ENCODE measurements at regions not wholly inside any gene's neighbourhood (a gene's known extent, or its start where the extent isn't known, plus 50 kb on each side); places are given as distances from the start of the nearest gene placed in this dataset.
"Not testable (repeated sequence)": the region's sequence is repeated elsewhere in the genome, so short reads cannot be mapped to it uniquely, and the experiment has no call there.

GRCh38 chr6:67825201-67825895, 809.7 kb upstream of the ADGRB3 start:
- FAIRE-seq: no peak

GRCh38 chr6:67818322-67818721, 816.8 kb upstream of the ADGRB3 start:
- no peak for FAIRE-seq

- no peak for FAIRE-seq
Observed at GRCh38 chr6:67815623-67816022, 819.5 kb upstream of the ADGRB3 start.

GRCh38 chr6:67814262-67814661, 820.8 kb upstream of the ADGRB3 start:
- no peak for FAIRE-seq

GRCh38 chr6:67812693-67813092, 822.4 kb upstream of the ADGRB3 start:
- no peak for FAIRE-seq

- FAIRE-seq: no peak
Observed at GRCh38 chr6:67812125-67812524, 823.0 kb upstream of the ADGRB3 start.

- FAIRE-seq: peak; percentile 32
Observed at GRCh38 chr6:67811239-67812037, 823.6 kb upstream of the ADGRB3 start.

- not testable (repeated sequence) for FAIRE-seq
Observed at GRCh38 chr6:67804808-67805207, 830.3 kb upstream of the ADGRB3 start.

- no peak for FAIRE-seq
Observed at GRCh38 chr6:67802771-67803170, 832.3 kb upstream of the ADGRB3 start.

- no peak for FAIRE-seq
Observed at GRCh38 chr6:67792996-67793395, 842.1 kb upstream of the ADGRB3 start.

GRCh38 chr6:67790569-67790968, 844.5 kb upstream of the ADGRB3 start:
- FAIRE-seq: no peak

- FAIRE-seq: peak; percentile 92
Observed at GRCh38 chr6:67787119-67787518, 848.0 kb upstream of the ADGRB3 start.

- no peak for FAIRE-seq
Observed at GRCh38 chr6:67779876-67780275, 855.2 kb upstream of the ADGRB3 start.

- FAIRE-seq: no peak
Observed at GRCh38 chr6:67775333-67775732, 859.7 kb upstream of the ADGRB3 start.

GRCh38 chr6:67768972-67769371, 866.1 kb upstream of the ADGRB3 start:
- FAIRE-seq: no peak

- not testable (repeated sequence) for FAIRE-seq
Observed at GRCh38 chr6:67767046-67767822, 867.8 kb upstream of the ADGRB3 start.

- no peak for FAIRE-seq
Observed at GRCh38 chr6:67766057-67766456, 869.0 kb upstream of the ADGRB3 start.

- FAIRE-seq: no peak
Observed at GRCh38 chr6:67759001-67759400, 876.1 kb upstream of the ADGRB3 start.

GRCh38 chr6:67757465-67758033, 877.5 kb upstream of the ADGRB3 start:
- FAIRE-seq: no peak

GRCh38 chr6:67748521-67748920, 886.6 kb upstream of the ADGRB3 start:
- no peak for FAIRE-seq

- FAIRE-seq: no peak
Observed at GRCh38 chr6:67736816-67737215, 898.3 kb upstream of the ADGRB3 start.

- FAIRE-seq: no peak
Observed at GRCh38 chr6:67736161-67736560, 898.9 kb upstream of the ADGRB3 start.

GRCh38 chr6:67735623-67736022, 899.5 kb upstream of the ADGRB3 start:
- no peak for FAIRE-seq

All from A204.1 (cell line).